HG03469 (cell line): ENCODE measurements at regions not wholly inside any gene's neighbourhood (a gene's known extent, or its start where the extent isn't known, plus 50 kb on each side); places are given as distances from the start of the nearest gene placed in this dataset.
"Not testable (repeated sequence)": the region's sequence is repeated elsewhere in the genome, so short reads cannot be mapped to it uniquely, and the experiment has no call there.

Experiments used
- ATAC-seq: cut with Tn5 transposase; IDR thresholded peaks from one replicate; pipeline ENCODE4 v1.9.1; 2021; ENCODE audit warnings: mild to moderate bottlenecking, moderate library complexity, moderate number of reproducible peaks; ENCODE audit not compliant: unreplicated experiment

- no peak for ATAC-seq
Measured at GRCh38 chr5:93235761-93236160, 345.3 kb downstream of the NR2F1-AS1 start.

GRCh38 chr5:93226202-93226735, 354.8 kb downstream of the NR2F1-AS1 start:
- no peak for ATAC-seq

DNA sequence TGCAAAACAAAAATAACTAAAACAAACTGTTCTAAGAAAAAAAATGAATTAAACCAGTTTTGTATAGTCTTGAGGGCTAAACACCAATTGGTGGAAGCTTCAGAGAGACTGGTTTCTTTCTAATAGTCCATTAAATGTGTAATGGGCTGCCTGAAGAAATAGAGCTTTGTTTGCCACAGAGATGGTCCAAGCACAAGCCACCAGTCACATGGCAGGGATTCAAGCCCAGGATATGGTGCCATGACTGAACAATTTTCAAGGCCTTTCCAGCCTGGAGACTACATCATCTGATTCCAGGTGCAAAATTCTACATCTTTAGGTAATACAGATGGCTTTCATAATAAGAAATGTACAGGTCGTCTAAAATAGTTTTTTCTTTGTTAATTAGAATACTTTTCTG, 355.3 kb downstream of the NR2F1-AS1 start:
- ATAC-seq, result no peak

DNA sequence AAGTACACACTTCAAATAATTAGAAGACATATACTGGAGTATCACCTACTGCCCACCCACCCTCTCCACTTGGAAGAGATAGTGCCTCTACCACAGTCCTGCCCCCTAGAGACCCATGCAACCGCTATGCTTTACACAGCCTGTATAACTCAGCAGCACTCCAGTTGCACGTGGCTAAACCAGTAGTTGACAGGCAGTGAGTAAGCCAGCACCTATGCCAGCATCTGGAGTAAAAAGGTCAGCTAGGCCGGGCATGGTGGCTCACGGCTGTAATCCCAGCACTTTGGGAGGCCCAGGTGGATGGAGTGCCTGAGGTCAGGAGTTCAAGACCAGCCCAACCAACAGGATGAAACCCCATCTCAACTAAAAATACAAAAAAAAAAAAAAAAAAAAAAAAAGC, 356.4 kb downstream of the NR2F1-AS1 start:
- no peak for ATAC-seq

DNA sequence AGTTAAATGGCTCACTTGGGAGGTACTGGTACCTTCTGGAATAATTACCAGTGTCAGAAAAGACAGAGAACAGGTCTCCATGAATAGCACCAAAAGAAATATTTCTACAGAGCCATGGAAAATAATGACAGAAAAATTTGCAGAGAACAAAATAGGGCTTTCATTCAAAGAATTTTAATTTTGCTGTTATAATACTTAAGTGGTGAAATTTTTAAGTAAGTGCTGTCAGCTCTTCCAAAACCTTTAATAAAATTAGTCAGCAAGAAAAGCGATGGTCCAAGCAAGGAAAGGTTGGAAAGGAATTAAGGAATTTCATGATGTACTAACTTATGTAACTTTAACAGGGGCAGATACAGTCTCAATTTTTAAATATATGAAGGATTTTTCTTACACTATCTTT, 359.2 kb downstream of the NR2F1-AS1 start:
- no peak for ATAC-seq

DNA sequence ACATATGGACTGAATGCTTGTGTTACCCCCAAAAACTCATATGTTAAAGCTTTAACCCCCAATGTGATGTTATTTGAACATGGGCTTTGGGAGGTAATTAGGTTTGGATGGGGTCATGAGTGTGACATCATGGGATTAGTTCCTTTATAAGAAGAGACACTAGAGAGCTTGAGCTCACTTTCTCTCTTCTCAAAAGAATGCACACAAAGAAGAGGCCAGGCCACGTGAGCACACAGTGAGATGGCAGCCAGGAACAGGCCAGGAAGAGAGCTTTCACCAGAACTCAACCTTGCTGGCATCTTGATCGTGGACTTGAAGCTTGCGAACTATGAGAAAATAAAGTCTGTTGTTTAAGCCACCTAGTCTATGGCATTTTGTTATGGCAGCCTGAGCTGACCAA, 360.6 kb downstream of the NR2F1-AS1 start:
- ATAC-seq, result no peak

- ATAC-seq, result no peak
Measured at GRCh38 chr5:93219641-93220145, 361.3 kb downstream of the NR2F1-AS1 start.

GRCh38 chr5:93213111-93213794, 367.8 kb downstream of the NR2F1-AS1 start:
- ATAC-seq, result not testable (repeated sequence)

GRCh38 chr5:93209476-93209875, 371.5 kb downstream of the NR2F1-AS1 start:
- ATAC-seq, result no peak

GRCh38 chr5:93208141-93208751, 372.8 kb downstream of the NR2F1-AS1 start:
- no peak for ATAC-seq

GRCh38 chr5:93206203-93206602, 374.8 kb downstream of the NR2F1-AS1 start:
- no peak for ATAC-seq

GRCh38 chr5:93201061-93201460, 380.0 kb downstream of the NR2F1-AS1 start:
- ATAC-seq, result no peak

DNA sequence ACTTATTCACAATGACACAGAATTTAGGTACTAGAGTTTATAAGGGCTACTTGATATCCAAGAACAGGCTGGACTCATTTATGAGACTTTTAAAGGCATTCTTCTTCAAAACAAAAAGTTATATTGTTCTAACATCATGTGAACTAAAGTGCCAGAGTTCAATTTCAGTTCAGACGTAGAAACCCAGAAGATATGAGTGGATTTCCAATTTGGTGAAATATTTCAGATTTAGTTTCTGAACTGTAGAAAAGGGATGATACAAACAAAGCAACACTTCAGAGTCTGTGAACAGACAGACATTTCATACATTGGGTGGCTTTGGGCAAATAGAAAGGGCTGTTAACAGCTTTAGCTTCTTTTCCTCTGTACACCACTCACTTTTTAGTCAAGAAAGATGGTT, 384.0 kb downstream of the NR2F1-AS1 start:
- ATAC-seq, result no peak

GRCh38 chr5:93193431-93194347, 387.3 kb downstream of the NR2F1-AS1 start:
- no peak for ATAC-seq

DNA sequence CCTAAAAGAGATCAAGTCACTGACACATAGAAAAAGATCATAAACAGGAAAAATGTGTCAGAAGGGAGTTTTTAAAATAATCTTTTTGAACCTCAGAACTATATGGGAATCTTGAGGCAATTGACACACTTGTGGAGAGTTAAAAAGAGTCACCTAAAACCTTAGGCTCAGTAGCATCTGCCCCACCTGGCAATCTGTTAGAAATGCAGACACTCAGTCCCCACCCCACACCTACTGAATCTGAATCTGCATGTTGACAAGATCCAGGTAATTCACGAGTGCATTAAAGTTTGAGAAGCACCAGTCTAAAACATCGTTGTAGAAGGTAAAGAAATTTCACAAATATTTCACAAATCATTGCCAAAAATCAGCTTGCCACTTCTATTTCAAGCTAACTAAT, 388.3 kb downstream of the NR2F1-AS1 start:
- ATAC-seq, result no peak

- no peak for ATAC-seq
Measured at GRCh38 chr5:93192087-93192486, 388.9 kb downstream of the NR2F1-AS1 start.

DNA sequence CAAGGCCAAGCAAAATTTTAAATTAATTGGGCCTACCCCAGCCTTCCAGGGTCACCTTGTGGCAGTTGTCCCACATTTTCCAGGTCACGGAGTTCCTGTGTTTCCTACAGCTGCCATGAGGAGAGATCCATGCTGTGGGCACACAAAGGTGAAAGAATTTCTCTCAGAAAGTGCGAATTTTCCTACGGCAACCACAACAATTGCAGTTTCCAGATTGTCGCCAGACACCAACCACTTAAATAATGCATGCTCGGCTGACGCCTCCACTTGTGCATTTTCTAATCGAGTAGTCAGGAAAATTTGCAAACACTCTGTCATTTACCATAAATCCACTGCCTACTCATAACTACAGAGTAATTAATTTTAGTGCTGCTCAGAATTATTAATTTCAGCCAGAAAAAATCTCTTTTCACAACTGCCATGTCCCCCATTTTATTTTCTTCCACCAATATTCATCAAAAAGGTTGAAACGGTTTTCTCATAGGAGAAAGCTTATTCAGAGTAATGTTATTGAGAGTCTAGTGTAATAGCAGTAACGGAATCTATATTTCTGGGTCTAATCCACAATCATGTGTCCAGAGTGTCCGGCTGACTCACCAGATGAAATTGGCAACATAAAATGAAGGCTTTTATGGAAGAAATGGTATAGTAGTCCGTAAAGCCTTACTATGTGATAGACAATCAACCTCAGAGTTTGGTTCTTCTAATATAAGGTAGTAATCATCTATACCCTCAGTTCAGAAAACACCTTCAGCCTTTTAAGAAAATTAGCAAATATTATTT, 389.8 kb downstream of the NR2F1-AS1 start:
- ATAC-seq, result no peak

DNA sequence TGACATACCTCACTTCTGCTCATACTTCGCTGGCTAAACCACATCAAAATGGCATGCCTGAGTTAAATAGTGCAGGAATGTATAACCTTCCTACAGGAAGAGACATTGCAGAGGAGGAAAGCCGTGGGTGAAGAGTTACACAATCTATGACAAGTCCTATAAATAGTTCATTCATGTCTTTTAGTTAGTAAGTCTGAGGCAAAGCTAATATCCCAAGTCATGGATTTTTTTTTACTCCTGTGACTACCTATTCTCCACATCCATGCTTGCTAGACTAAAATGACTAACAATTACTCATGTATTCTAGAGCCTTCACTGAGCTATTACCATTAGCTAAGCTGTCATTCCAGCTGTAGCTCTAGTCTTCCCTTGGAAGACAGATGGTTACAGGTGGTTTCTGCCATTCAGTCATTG, 391.3 kb downstream of the NR2F1-AS1 start:
- no peak for ATAC-seq

GRCh38 chr5:93188876-93189485, 392.0 kb downstream of the NR2F1-AS1 start:
- no peak for ATAC-seq

DNA sequence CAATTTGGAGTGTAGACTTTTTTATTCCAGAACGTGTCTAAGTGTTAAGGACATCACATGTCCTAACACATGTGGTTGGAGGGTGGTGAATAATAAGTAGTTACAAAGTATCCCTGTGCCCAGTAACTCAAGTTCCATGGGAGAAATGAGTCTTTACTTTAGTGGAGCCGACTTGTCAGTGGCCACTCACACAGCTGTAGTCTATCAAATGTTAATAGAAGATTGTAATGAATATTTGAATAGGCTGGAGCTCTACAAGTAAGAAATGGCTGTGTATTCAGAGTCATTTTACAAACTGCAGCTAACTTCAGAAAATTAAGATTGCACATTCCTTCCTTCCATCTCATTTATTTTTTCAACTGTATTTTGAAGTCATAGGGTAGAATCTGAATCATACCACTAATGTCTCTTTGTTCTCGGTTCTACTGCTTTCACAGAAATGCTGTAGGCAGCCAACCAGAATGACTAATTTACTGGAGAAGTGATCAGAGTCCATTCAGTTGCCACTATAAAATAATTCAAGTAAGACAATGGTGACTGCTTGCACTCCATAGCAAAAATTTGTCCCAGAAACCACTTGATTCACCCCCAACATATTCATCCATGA, 394.8 kb downstream of the NR2F1-AS1 start:
- no peak for ATAC-seq
